HCT116 (cell line): ENCODE measurements at regions not wholly inside any gene's neighbourhood (a gene's known extent, or its start where the extent isn't known, plus 50 kb on each side); places are given as distances from the start of the nearest gene placed in this dataset.

ENCODE experiments used
- ATAC-seq: fragments of 200-7000 bp; cut with Tn5 transposase; 2 replicates; pipeline ENCODE4 v1.9.1; 2020; ENCODE audit warnings: mild to moderate bottlenecking, moderate library complexity
- BruUV-seq: library from RNA; stranded (reverse); fragments of 400-500 nt; replicated peaks from 2 replicates; lab custom pipeline; 2021; lab: Mats Ljungman, UMichigan
- CTCF ChIA-PET: fragments of 300-600 bp; sonication (Branson Sonifier 250); formaldehyde crosslinking; loops from one replicate; lab custom pipeline; 2021; ENCODE audit warnings: antibody characterized with exemption; lab: Charles Lee
- POLR2A ChIA-PET: fragments of 300-600, 350-600 bp; sonication (Branson Sonifier 250); formaldehyde crosslinking; loops from one replicate; lab custom pipeline; 2021; ENCODE audit warnings: antibody characterized with exemption; lab: Charles Lee
- RAD21 ChIA-PET, 2 experiments: fragments of 300-600 bp; sonication (Branson Sonifier 250); formaldehyde crosslinking; loops; one replicate each; lab custom pipeline; 2023; ENCODE audit warnings: low total read pairs in 2 of 2; ENCODE audit not compliant: uncharacterized antibody in 2 of 2, unreplicated experiment in 2 of 2, low non-redundant PET in 1 of 2; lab: Charles Lee
- DNase-seq: peaks from one replicate; pipeline ENCODE4 v3.0.0-alpha.2; 2010; ENCODE audit warnings: low read depth, low spot score
- H2AFZ ChIP-seq: fragments of 200-600 bp; shearing (Covaris generic), sonication (generic); 2 replicates; pipeline ENCODE4 v1.6.1; 2017; ENCODE audit warnings: low read depth, mixed run types, mixed read lengths, antibody characterized with exemption, low read length; ENCODE audit not compliant: poor library complexity, severe bottlenecking
- H3K27ac ChIP-seq: 2 replicates; pipeline ENCODE4 v1.5.1; 2012; ENCODE audit warnings: low read depth, low read length
- H3K27me3 ChIP-seq: fragments of 200-600 bp; sonication (generic); 2 replicates; pipeline ENCODE4 v1.6.1; 2016; ENCODE audit warnings: mixed run types, low read length, mixed read lengths; ENCODE audit not compliant: insufficient read depth
- H3K36me3 ChIP-seq, 2 experiments: fragments of 200-500 bp in 1 of 2; fragments of 200-600 bp in 1 of 2; sonication (Bioruptor generic) in 1 of 2; sonication (generic) in 1 of 2; 2 replicates each; pipeline versions ENCODE4 v1.5.1 to v1.6.1; 2014 to 2016; ENCODE audit warnings: low read length in 2 of 2, inconsistent platforms in 1 of 2, mixed read lengths in 1 of 2, mixed run types in 1 of 2; ENCODE audit not compliant: insufficient read depth in 2 of 2, control insufficient read depth in 1 of 2
- H3K4me1 ChIP-seq, 2 experiments: fragments of 200-600 bp in 1 of 2; sonication (generic) in 1 of 2; 2 replicates each; pipeline versions ENCODE4 v1.5.1 to v1.6.1; 2012 to 2017; ENCODE audit warnings: low read length in 2 of 2, inconsistent platforms in 1 of 2, mild to moderate bottlenecking in 1 of 2, mixed read lengths in 1 of 2, mixed run types in 1 of 2, moderate library complexity in 1 of 2; ENCODE audit not compliant: insufficient read depth in 2 of 2, control insufficient read depth in 1 of 2
- H3K4me2 ChIP-seq: fragments of 200-600 bp; sonication (generic); 2 replicates; pipeline ENCODE4 v1.6.1; 2017; ENCODE audit warnings: mixed run types, low read length, mixed read lengths
- H3K4me3 ChIP-seq, 2 experiments: fragments of 200-600 bp in 1 of 2; sonication (generic) in 1 of 2; replicated peaks in 1 of 2; 2 replicates each; pipeline ENCODE4 v1.5.1; 2011 to 2016; ENCODE audit warnings: low read length in 2 of 2, control low read depth in 1 of 2, low read depth in 1 of 2, mild to moderate bottlenecking in 1 of 2, mixed read lengths in 1 of 2, mixed run types in 1 of 2
- H3K79me2 ChIP-seq: fragments of 200-600 bp; sonication (generic); 2 replicates; pipeline ENCODE4 v1.6.1; 2017; ENCODE audit warnings: mild to moderate bottlenecking, mixed run types, low read length, moderate library complexity, mixed read lengths; ENCODE audit not compliant: insufficient read depth
- H3K9ac ChIP-seq: fragments of 200-600 bp; sonication (generic); 2 replicates; pipeline ENCODE4 v1.6.1; 2016; ENCODE audit warnings: low read length, mixed read lengths
- H3K9me2 ChIP-seq: fragments of 200-600 bp; sonication (generic), shearing (Covaris generic); 2 replicates; pipeline ENCODE4 v1.6.1; 2017; ENCODE audit warnings: mixed run types, mild to moderate bottlenecking, moderate library complexity; ENCODE audit not compliant: insufficient read depth
- H3K9me3 ChIP-seq, 2 experiments: fragments of 200-500 bp in 1 of 2; fragments of 200-600 bp in 1 of 2; sonication (Bioruptor generic) in 1 of 2; sonication (generic) in 1 of 2; 2 replicates each; pipeline ENCODE4 v1.6.1; 2014 to 2017; ENCODE audit warnings: low read length in 2 of 2, mixed read lengths in 2 of 2, inconsistent platforms in 1 of 2, low read depth in 1 of 2, mild to moderate bottlenecking in 1 of 2, mixed run types in 1 of 2, moderate library complexity in 1 of 2; ENCODE audit not compliant: control insufficient read depth in 1 of 2, insufficient read depth in 1 of 2
- H4K20me1 ChIP-seq: fragments of 200-600 bp; sonication (generic), shearing (Covaris generic); 2 replicates; pipeline ENCODE4 v1.6.1; 2017; ENCODE audit warnings: mixed run types, mild to moderate bottlenecking, moderate library complexity; ENCODE audit not compliant: insufficient read depth
- ATF3 ChIP-seq: IDR thresholded peaks from 2 replicates; pipeline ENCODE4 v1.6.1; 2012
- CBX3 ChIP-seq: IDR thresholded peaks from 2 replicates; pipeline ENCODE4 v1.6.1; 2012; ENCODE audit warnings: low read depth
- EGR1 ChIP-seq: IDR thresholded peaks from 2 replicates; pipeline ENCODE4 v1.6.1; 2012; ENCODE audit warnings: low read depth
- ELF1 ChIP-seq: IDR thresholded peaks from 2 replicates; pipeline ENCODE4 v1.6.1; 2012; ENCODE audit warnings: low read depth, borderline replicate concordance
- FOSL1 ChIP-seq: IDR thresholded peaks from 2 replicates; pipeline ENCODE4 v1.6.1; 2012; ENCODE audit warnings: low read depth
- JUND ChIP-seq: IDR thresholded peaks from 2 replicates; pipeline ENCODE4 v1.6.1; 2012
- POLR2A ChIP-seq: IDR thresholded peaks from 2 replicates; pipeline ENCODE4 v1.7.0; 2011; ENCODE audit warnings: borderline replicate concordance; ENCODE audit not compliant: insufficient read depth, insufficient read length; ENCODE audit errors: extremely low read depth
- RAD21 ChIP-seq: IDR thresholded peaks from 2 replicates; pipeline ENCODE4 v1.6.1; 2012; ENCODE audit warnings: low read depth, mild to moderate bottlenecking
- REST ChIP-seq: IDR thresholded peaks from 2 replicates; pipeline ENCODE4 v1.6.1; 2012; ENCODE audit warnings: low read depth
- SIN3A ChIP-seq: IDR thresholded peaks from 2 replicates; pipeline ENCODE4 v1.6.1; 2012; ENCODE audit warnings: low read depth
- YY1 ChIP-seq: IDR thresholded peaks from 2 replicates; pipeline ENCODE4 v1.6.1; 2011; ENCODE audit warnings: low read length, low read depth, moderate library complexity, mild to moderate bottlenecking; ENCODE audit not compliant: insufficient replicate concordance; ENCODE audit errors: extremely low read depth
- ZFX ChIP-seq: fragments of 450-650 bp; IDR thresholded peaks from 2 replicates; pipeline ENCODE4 v1.6.1; 2017
- intact Hi-C: fragments of 100-400 bp; cut with micrococcal nuclease; formaldehyde crosslinking; loops from 2 replicates; pipeline ENCODE4 v1.10.0; 2022
- TF ChIP-seq, protein P1 (sequence below): IDR thresholded peaks from 2 replicates; pipeline ENCODE4 v1.6.1; 2011; ENCODE audit warnings: mild to moderate bottlenecking, low read length, moderate library complexity; ENCODE audit not compliant: insufficient replicate concordance; ENCODE audit errors: extremely low read depth

GRCh38 chr11:116415095-116415494 is 357.7 kb downstream of the BUD13 start:
- ChIA-PET RAD21 (no interaction called here), CTCF (no interaction called here), POLR2A (no interaction called here)
- Histone ChIP-seq H2AFZ (no peak overlapping the region), H3K4me1 (no peaks in the 10 kb centered on the region), H3K27ac (no peak overlapping the region), H4K20me1 (no peaks in the 10 kb centered on the region), H3K27me3 (peaks cover 50% of the 10 kb centered on the region), H3K4me3 (no peak overlapping the region), H3K9me2 (no peaks in the 10 kb centered on the region), H3K9ac (no peak overlapping the region), H3K4me2 (no peak overlapping the region), H3K9me3 (no peaks in the 10 kb centered on the region), H3K36me3 (no peaks in the 10 kb centered on the region), H3K79me2 (no peaks in the 10 kb centered on the region)
- ATAC-seq (no peak), DNase-seq (no peak)
- BruUV-seq, result no TSS peak
- no peak for TF ChIP-seq ZFX
- TF ChIP-seq RAD21, result no peak
- TF ChIP-seq SIN3A, result no peak
- TF ChIP-seq, protein P1, sequence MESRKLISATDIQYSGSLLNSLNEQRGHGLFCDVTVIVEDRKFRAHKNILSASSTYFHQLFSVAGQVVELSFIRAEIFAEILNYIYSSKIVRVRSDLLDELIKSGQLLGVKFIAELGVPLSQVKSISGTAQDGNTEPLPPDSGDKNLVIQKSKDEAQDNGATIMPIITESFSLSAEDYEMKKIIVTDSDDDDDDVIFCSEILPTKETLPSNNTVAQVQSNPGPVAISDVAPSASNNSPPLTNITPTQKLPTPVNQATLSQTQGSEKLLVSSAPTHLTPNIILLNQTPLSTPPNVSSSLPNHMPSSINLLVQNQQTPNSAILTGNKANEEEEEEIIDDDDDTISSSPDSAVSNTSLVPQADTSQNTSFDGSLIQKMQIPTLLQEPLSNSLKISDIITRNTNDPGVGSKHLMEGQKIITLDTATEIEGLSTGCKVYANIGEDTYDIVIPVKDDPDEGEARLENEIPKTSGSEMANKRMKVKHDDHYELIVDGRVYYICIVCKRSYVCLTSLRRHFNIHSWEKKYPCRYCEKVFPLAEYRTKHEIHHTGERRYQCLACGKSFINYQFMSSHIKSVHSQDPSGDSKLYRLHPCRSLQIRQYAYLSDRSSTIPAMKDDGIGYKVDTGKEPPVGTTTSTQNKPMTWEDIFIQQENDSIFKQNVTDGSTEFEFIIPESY, result no peak
- no peak for TF ChIP-seq FOSL1
- intact Hi-C loops, result no loop called here

DNA sequence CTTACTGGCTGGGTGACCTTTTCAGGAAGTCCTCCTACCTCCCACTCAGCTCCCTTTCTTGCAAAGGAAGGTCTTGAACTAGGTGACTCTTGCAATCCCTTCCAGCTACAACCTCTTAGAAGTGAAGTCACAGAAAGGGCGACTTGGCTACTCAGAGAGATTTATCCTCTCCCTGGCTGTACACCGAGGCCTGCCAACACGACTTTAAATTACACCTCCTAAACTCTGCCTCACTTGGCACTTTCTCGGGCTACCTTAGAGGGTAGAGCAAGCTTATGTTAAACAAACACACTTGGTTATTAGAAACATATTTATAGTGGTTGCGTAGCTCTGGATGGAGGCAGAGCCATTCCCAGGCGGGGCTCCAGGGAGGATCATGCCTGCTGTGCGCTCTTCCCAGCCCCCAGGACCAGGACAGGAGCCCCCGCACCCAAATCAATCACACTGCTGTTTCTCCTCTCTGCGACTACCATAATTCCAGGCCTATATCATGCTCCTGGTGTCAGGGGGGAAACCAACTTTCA is 358.4 kb downstream of the BUD13 start:
- POLR2A ChIA-PET, result no interaction called here
- CTCF ChIA-PET, result no interaction called here
- Histone ChIP-seq H3K9ac (no peak overlapping the region), H3K4me2 (no peak overlapping the region), H3K27ac (no peak overlapping the region), H4K20me1 (no peaks in the 10 kb centered on the region), H3K9me3 (no peaks in the 10 kb centered on the region), H3K27me3 (peaks cover 51% of the 10 kb centered on the region), H3K4me3 (no peak overlapping the region), H3K36me3 (no peaks in the 10 kb centered on the region), H3K4me1 (no peaks in the 10 kb centered on the region), H2AFZ (no peak overlapping the region), H3K9me2 (no peaks in the 10 kb centered on the region), H3K79me2 (no peaks in the 10 kb centered on the region)
- RAD21 ChIA-PET, result no interaction called here
- no TSS peak for BruUV-seq
- no peak for DNase-seq
- no peak for ATAC-seq
- intact Hi-C loops, result no loop called here
- TF ChIP-seq ATF3 (no peak), EGR1 (no peak), REST (no peak), JUND (no peak), POLR2A (no peak), YY1 (no peak), ELF1 (no peak), CBX3 (no peak)
- TF ChIP-seq, protein P1, result no peak
